ENCODE measurements at regions not wholly inside any gene's neighbourhood (a gene's known extent, or its start where the extent isn't known, plus 50 kb on each side); places are given as distances from the start of the nearest gene placed in this dataset.

DNA sequence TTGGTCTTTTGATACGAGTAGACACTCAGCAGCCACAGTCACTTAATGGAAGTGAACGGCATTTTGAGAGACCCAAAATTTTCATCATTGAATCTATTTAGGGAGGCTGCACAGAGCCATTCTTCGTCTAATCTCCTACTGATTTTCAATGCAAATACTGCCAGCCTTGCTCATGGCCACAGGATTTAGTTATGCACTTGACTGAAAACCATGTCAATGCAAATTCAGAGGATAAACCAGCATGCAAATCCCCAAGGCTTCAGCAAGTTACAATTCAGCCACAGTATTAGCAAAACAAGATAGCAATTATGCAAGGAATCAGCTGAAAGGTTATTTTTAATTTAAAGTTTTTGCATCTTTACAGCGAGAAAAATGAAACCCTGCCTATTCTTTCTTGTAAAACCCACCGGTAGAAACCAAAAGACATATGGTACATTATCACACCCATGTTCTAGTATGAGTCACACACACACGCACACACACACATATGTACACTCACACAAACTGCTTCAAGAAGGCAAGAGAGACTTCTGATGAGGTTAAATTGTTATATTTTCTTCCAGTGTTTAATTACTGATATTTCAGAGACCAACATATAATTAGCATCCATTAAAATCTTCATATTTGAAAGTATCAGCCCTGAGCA, 985.3 kb upstream of the FLRT2 start:
- DNase-seq (ENCODE audit: low read depth in 1 of 2, low spot score in 1 of 2), result no peak
- TF ChIP-seq, protein P1, sequence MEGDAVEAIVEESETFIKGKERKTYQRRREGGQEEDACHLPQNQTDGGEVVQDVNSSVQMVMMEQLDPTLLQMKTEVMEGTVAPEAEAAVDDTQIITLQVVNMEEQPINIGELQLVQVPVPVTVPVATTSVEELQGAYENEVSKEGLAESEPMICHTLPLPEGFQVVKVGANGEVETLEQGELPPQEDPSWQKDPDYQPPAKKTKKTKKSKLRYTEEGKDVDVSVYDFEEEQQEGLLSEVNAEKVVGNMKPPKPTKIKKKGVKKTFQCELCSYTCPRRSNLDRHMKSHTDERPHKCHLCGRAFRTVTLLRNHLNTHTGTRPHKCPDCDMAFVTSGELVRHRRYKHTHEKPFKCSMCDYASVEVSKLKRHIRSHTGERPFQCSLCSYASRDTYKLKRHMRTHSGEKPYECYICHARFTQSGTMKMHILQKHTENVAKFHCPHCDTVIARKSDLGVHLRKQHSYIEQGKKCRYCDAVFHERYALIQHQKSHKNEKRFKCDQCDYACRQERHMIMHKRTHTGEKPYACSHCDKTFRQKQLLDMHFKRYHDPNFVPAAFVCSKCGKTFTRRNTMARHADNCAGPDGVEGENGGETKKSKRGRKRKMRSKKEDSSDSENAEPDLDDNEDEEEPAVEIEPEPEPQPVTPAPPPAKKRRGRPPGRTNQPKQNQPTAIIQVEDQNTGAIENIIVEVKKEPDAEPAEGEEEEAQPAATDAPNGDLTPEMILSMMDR (IDR thresholded peaks at IDR 0.05; ENCODE audit: insufficient read depth, low read length), result no peak
- TF ChIP-seq POLR2AphosphoS5 (IDR thresholded peaks at IDR 0.05; ENCODE audit: low read depth), result no peak
- TF ChIP-seq, protein P2, sequence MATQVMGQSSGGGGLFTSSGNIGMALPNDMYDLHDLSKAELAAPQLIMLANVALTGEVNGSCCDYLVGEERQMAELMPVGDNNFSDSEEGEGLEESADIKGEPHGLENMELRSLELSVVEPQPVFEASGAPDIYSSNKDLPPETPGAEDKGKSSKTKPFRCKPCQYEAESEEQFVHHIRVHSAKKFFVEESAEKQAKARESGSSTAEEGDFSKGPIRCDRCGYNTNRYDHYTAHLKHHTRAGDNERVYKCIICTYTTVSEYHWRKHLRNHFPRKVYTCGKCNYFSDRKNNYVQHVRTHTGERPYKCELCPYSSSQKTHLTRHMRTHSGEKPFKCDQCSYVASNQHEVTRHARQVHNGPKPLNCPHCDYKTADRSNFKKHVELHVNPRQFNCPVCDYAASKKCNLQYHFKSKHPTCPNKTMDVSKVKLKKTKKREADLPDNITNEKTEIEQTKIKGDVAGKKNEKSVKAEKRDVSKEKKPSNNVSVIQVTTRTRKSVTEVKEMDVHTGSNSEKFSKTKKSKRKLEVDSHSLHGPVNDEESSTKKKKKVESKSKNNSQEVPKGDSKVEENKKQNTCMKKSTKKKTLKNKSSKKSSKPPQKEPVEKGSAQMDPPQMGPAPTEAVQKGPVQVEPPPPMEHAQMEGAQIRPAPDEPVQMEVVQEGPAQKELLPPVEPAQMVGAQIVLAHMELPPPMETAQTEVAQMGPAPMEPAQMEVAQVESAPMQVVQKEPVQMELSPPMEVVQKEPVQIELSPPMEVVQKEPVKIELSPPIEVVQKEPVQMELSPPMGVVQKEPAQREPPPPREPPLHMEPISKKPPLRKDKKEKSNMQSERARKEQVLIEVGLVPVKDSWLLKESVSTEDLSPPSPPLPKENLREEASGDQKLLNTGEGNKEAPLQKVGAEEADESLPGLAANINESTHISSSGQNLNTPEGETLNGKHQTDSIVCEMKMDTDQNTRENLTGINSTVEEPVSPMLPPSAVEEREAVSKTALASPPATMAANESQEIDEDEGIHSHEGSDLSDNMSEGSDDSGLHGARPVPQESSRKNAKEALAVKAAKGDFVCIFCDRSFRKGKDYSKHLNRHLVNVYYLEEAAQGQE (IDR thresholded peaks at IDR 0.05; ENCODE audit: insufficient replicate concordance, low read depth), result no peak
- no peak for TF ChIP-seq SPI1 (IDR thresholded peaks at IDR 0.05; ENCODE audit: borderline replicate concordance, low read depth)
- TF ChIP-seq GABPA (IDR thresholded peaks at IDR 0.05; ENCODE audit: low read depth), result no peak
- no peak overlapping the region for H3K4me3 ChIP-seq (replicated peaks; ENCODE audit: insufficient read depth, low read length)
- H3K27ac ChIP-seq (replicated peaks), result no peak overlapping the region
- H3K27me3 ChIP-seq (ENCODE audit: insufficient read depth, poor library complexity, severe bottlenecking), result no peaks in the 10 kb centered on the region

DNA sequence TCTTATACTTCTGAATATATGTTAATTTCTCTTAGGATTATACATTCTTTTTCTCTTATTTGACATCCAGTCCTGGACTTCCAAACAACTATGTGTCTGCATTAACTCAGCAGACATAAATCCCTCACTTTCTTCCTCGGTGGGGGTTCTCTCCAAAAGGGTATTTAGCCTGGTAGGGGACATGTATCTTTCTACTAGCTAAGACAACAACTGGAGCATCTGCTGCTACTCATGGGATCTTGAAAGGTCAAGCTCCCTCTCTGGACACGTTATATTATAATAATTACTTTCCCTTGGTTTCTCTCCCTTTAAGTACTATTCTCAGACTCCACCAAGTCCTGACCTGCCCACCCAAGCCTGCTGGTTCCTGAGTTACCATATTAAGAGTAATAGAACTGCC, 983.7 kb upstream of the FLRT2 start:
- H3K27me3 ChIP-seq (ENCODE audit: insufficient read depth, poor library complexity, severe bottlenecking), result no peaks in the 10 kb centered on the region
- H3K4me3 ChIP-seq (replicated peaks; ENCODE audit: insufficient read depth, low read length), result no peak overlapping the region
- TF ChIP-seq, protein P2 (IDR thresholded peaks at IDR 0.05; ENCODE audit: insufficient replicate concordance, low read depth), result no peak
- TF ChIP-seq, protein P1 (IDR thresholded peaks at IDR 0.05; ENCODE audit: insufficient read depth, low read length), result no peak
- TF ChIP-seq POLR2AphosphoS5 (IDR thresholded peaks at IDR 0.05; ENCODE audit: low read depth) (no peak), GABPA (IDR thresholded peaks at IDR 0.05; ENCODE audit: low read depth) (no peak), SPI1 (IDR thresholded peaks at IDR 0.05; ENCODE audit: borderline replicate concordance, low read depth) (no peak)
- H3K27ac ChIP-seq (replicated peaks), result no peak overlapping the region
- DNase-seq (ENCODE audit: low read depth in 1 of 2, low spot score in 1 of 2), result no peak

DNA sequence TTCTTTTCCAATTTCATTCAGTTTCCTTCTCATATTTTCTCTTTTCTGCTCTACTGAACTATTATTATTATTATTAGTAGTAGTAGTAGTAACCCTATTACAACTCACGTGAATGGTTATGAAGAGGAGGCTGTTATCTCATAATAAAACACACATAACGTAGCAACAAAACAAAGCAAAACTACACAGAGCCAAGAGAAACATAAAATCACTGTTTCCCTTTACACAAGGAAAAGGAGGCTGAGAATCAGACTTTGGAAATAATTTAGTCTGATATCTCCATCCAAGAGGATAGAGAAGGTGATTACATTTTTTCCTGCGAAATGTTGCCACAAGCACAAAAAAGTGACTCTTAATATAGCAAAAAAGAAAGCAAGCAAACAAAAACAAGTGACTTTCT, 975.8 kb upstream of the FLRT2 start:
- H3K27me3 ChIP-seq (ENCODE audit: insufficient read depth, poor library complexity, severe bottlenecking), result no peaks in the 10 kb centered on the region
- TF ChIP-seq POLR2AphosphoS5 (IDR thresholded peaks at IDR 0.05; ENCODE audit: low read depth) (no peak), SPI1 (IDR thresholded peaks at IDR 0.05; ENCODE audit: borderline replicate concordance, low read depth) (no peak), GABPA (IDR thresholded peaks at IDR 0.05; ENCODE audit: low read depth) (no peak)
- TF ChIP-seq, protein P2 (IDR thresholded peaks at IDR 0.05; ENCODE audit: insufficient replicate concordance, low read depth), result no peak
- TF ChIP-seq, protein P1 (IDR thresholded peaks at IDR 0.05; ENCODE audit: insufficient read depth, low read length), result no peak
- no peak for DNase-seq (ENCODE audit: low read depth in 1 of 2, low spot score in 1 of 2)

More for the DNA sequence above, 975.8 kb upstream of the FLRT2 start:
- no peak overlapping the region for H3K27ac ChIP-seq (replicated peaks)
- H3K4me3 ChIP-seq (replicated peaks; ENCODE audit: insufficient read depth, low read length), result no peak overlapping the region
